Colonic mucosa (tissue), 4 donors: ENCODE measurements at regions not wholly inside any gene's neighbourhood (a gene's known extent, or its start where the extent isn't known, plus 50 kb on each side); places are given as distances from the start of the nearest gene placed in this dataset.

Experiments used
- DNase-seq: peaks from one replicate; pipeline ENCODE4 v3.0.0-alpha.2; 2020
- H3K27ac ChIP-seq: fragments of 200-600 bp; one replicate; pipeline ENCODE4 v1.8.0; 2021
- H3K27me3 ChIP-seq: fragments of 200-600 bp; one replicate; pipeline ENCODE4 v1.8.0; 2021
- H3K36me3 ChIP-seq: fragments of 200-600 bp; one replicate; pipeline ENCODE4 v1.8.0; 2021
- H3K4me1 ChIP-seq: fragments of 200-600 bp; one replicate; pipeline ENCODE4 v1.8.0; 2021; ENCODE audit warnings: mild to moderate bottlenecking
- H3K4me3 ChIP-seq: fragments of 200-600 bp; one replicate; pipeline ENCODE4 v1.8.0; 2021
- H3K9ac ChIP-seq, 2 donors: one replicate each; pipeline ENCODE4 v1.7.0; 2013; ENCODE audit warnings: control low read depth in 2 of 2, low read depth in 2 of 2, low read length in 2 of 2
- H3K9me3 ChIP-seq: fragments of 200-600 bp; one replicate; pipeline ENCODE4 v1.8.0; 2021
- CTCF ChIP-seq: fragments of 200-600 bp; IDR thresholded peaks from one replicate; pipeline ENCODE4 v1.8.0; 2022; ENCODE audit warnings: antibody characterized with exemption, mild to moderate bottlenecking
- intact Hi-C: fragments of 100-400 bp; cut with DNase I; formaldehyde crosslinking; loops from one replicate; pipeline ENCODE4 v1.14.1; 2022
- donor health status: healthy.
- donor health status: DM: no; HTN: no; CAD: no.
- donor health status: DM: no; HTN: no; CAD: no.

DNA sequence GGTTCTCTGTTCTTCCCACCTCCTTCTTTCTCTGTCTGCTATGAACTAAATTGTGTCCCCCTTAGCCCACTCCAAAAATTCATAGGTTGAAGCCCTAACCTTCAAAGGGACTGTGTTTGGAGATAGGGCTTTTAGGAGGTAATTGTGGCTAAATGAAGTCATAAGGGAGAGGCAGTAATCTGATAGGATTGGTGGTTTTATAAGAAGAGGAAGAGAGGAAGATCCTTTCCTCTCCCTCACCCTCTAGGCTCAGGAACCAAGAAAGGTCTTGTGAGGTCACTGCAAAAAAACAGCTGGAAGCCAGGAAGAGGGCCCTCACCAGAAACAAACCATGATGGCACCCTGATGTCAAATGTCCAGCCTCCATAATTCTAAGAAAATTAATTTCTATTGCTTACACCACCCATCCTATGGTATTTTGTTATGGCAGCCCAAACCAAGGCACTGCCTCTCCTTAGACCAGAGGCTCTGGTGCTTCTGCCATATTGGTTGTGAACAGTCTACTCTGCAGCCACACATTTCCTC, 135.1 kb upstream of the COL21A1 start:
- H3K27me3 ChIP-seq = no peaks in the 10 kb centered on the region
- H3K36me3 ChIP-seq = no peaks in the 10 kb centered on the region
- H3K9me3 ChIP-seq = no peaks in the 10 kb centered on the region
- TF ChIP-seq CTCF = no peak
- H3K9ac ChIP-seq = no peak overlapping the region
- intact Hi-C loops = no loop called here
- H3K27ac ChIP-seq = no peak overlapping the region
- H3K4me1 ChIP-seq = no peaks in the 10 kb centered on the region
- no peak overlapping the region for H3K4me3 ChIP-seq
- no peak for DNase-seq

DNA sequence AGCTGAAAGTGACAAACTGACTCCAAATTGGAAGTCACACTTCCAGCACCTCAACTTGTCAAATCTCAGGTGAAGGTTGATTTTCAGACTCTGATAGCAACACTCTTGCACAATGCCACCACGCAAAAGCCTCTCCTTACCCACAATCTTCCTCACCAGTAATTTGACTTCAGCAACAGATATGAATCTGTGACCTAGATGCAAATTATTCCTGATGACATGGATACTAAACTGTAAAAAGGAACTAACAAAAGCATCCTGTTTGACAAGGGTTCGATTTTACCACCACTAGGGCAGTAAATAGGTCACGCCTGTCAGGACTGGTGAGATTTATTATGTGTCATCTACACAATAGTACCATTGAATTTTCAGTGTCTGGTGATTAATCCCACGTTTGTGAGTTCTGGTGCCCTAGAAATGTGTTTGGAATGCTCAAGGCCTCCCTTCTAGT, 134.4 kb upstream of the COL21A1 start:
- Histone ChIP-seq H3K4me3 (no peak overlapping the region), H3K9me3 (no peaks in the 10 kb centered on the region), H3K36me3 (no peaks in the 10 kb centered on the region), H3K27ac (no peak overlapping the region), H3K9ac (no peak overlapping the region), H3K4me1 (no peaks in the 10 kb centered on the region), H3K27me3 (no peaks in the 10 kb centered on the region)
- no peak for TF ChIP-seq CTCF
- intact Hi-C loops = no loop called here
- no peak for DNase-seq

DNA sequence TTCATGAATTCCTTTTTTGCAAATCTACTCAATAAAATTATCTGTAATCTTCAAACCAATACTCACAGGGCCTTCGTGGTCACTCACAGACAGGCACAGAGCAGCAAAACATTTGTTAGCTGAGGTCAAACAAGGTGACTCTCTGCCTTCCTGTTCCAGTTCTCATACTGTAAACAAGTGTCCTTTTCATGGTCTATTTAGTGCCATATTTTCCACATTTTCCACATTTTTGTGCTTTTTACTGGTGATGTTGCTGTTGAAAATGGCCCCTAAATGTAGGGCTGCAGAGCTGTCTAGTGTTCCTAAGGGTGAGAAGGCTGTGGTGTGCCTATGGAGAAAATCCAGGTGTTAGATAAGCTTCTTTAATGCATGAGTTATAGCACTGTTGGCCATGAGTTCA, 133.1 kb upstream of the COL21A1 start:
- H3K27me3 ChIP-seq = no peaks in the 10 kb centered on the region
- H3K4me1 ChIP-seq = no peaks in the 10 kb centered on the region
- TF ChIP-seq CTCF = no peak
- no peak overlapping the region for H3K9ac ChIP-seq
- no peak overlapping the region for H3K4me3 ChIP-seq
- intact Hi-C loops = no loop called here
- no peak overlapping the region for H3K27ac ChIP-seq
- no peaks in the 10 kb centered on the region for H3K9me3 ChIP-seq
- no peak for DNase-seq
- no peaks in the 10 kb centered on the region for H3K36me3 ChIP-seq

DNA sequence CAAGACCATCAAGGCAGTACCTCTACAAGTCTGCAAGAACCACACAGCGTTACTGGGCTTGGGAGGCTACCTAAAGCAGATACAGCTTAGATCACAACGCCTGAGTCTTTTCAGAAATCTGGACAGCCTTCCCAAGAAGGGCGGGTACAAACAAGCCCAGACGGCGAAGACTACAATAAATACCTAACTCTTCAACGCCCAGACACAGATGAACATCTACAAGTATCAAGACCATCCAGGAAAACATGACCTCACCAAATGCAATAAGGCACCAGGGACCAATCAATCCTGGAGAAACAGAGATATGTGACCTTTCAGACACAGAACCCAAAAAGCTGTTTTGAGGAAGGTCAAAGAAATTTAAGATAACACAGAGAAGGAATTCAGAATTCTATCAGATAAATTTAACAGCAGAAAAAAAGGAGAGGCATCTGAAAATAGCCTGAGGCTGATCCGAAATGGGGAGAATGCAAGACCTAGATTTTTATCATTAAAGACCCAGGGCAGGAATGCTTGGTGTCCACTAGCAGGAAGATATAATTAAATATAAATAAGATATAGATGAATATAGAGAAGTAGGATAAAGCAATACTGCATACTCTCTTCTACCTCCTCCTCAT, 131.7 kb upstream of the COL21A1 start:
- Histone ChIP-seq H3K4me1 (no peaks in the 10 kb centered on the region), H3K27ac (no peak overlapping the region), H3K36me3 (no peaks in the 10 kb centered on the region), H3K9ac (no peak overlapping the region), H3K4me3 (no peak overlapping the region), H3K27me3 (no peaks in the 10 kb centered on the region), H3K9me3 (no peaks in the 10 kb centered on the region)
- no peak for TF ChIP-seq CTCF
- no peak for DNase-seq
- intact Hi-C loops = no loop called here

GRCh38 chr6:56378507-56378906, 131.1 kb upstream of the COL21A1 start:
- DNase-seq = no peak
- Histone ChIP-seq H3K4me1 (no peaks in the 10 kb centered on the region), H3K36me3 (no peaks in the 10 kb centered on the region), H3K27ac (no peak overlapping the region), H3K9me3 (no peaks in the 10 kb centered on the region), H3K4me3 (no peak overlapping the region), H3K27me3 (no peaks in the 10 kb centered on the region), H3K9ac (no peak overlapping the region)
- intact Hi-C loops = no loop called here
- TF ChIP-seq CTCF = no peak
